Stomach (tissue), 8 donors: ENCODE measurements at regions not wholly inside any gene's neighbourhood (a gene's known extent, or its start where the extent isn't known, plus 50 kb on each side); places are given as distances from the start of the nearest gene placed in this dataset.

ENCODE experiments used
- DNase-seq, 2 donors: peaks; one replicate each; pipeline versions ENCODE4 v3.0.0 to v3.0.0-alpha.2; 2013 to 2019
- H3K27ac ChIP-seq, 5 donors: fragments of 200-600 bp in 4 of 5; sonication (generic) in 4 of 5; one replicate each; pipeline ENCODE4 v1.5.1; 2013 to 2019; ENCODE audit warnings: mild to moderate bottlenecking in 1 of 5, moderate library complexity in 1 of 5
- H3K27me3 ChIP-seq, 3 donors: fragments of 200-600 bp; sonication (generic); one replicate each; pipeline ENCODE4 v1.5.1; 2017 to 2019; ENCODE audit warnings: mixed run types in 1 of 3
- H3K36me3 ChIP-seq, 4 donors: fragments of 200-600 bp; sonication (generic); 1 replicate in 3 of 4; 2 replicates in 1 of 4; pipeline ENCODE4 v1.5.1; 2016 to 2019
- H3K4me1 ChIP-seq, 4 donors: fragments of 200-600 bp; sonication (generic); one replicate each; pipeline ENCODE4 v1.5.1; 2016 to 2019
- H3K4me3 ChIP-seq, 4 donors: fragments of 200-600 bp; sonication (generic) in 3 of 4; one replicate each; pipeline ENCODE4 v1.5.1; 2016 to 2019; ENCODE audit warnings: mild to moderate bottlenecking in 1 of 4
- H3K9me3 ChIP-seq, 4 donors: fragments of 200-600 bp; sonication (generic); one replicate each; pipeline ENCODE4 v1.5.1; 2016 to 2019
- CTCF ChIP-seq, 7 experiments: fragments of 450-650 bp in 4 of 7; fragments of 200-600 bp in 3 of 7; sonication (generic) in 3 of 7; IDR thresholded peaks; one replicate each; pipeline ENCODE4 v1.5.1; 2016 to 2019; ENCODE audit warnings: antibody characterized with exemption in 7 of 7, control low read depth in 2 of 7, mild to moderate bottlenecking in 1 of 7
- EP300 ChIP-seq: sonication (generic); formaldehyde crosslinking; IDR thresholded peaks from one replicate; pipeline ENCODE4 v1.6.1; 2017; ENCODE audit warnings: antibody characterized with exemption
- POLR2A ChIP-seq, 4 donors: fragments of 450-650 bp; IDR thresholded peaks; one replicate each; pipeline ENCODE4 v1.6.1; 2016; ENCODE audit warnings: antibody characterized with exemption in 4 of 4, control low read depth in 2 of 4, mild to moderate bottlenecking in 1 of 4, moderate library complexity in 1 of 4
- POLR2AphosphoS5 ChIP-seq, 3 donors: sonication (generic); formaldehyde crosslinking; IDR thresholded peaks; one replicate each; pipeline ENCODE4 v1.6.1; 2016; ENCODE audit warnings: antibody characterized with exemption in 3 of 3
- WGBS, 5 donors: extraction: QIAGEN DNeasy Blood & Tissue Kit in 3 of 5; methylation state at CpG; one replicate each; pipeline versions ENCODE4 v1.1.5 to v1.1.7; 2013 to 2018; 5-methylcytosine and 5-hydroxymethylcytosine counted together
- intact Hi-C: fragments of 100-400 bp; cut with DNase I; formaldehyde crosslinking; loops from one replicate; pipeline ENCODE4 v1.15.1; 2023; ENCODE audit warnings: low total_unique reads
- donor health status: healthy with polysubstance abuse.
- donor health status: Bipolar disorder and iron deficiency.
- donor health status: healthy.

- Histone ChIP-seq H3K36me3 (no peaks in the 10 kb centered on the region), H3K9me3 (no peaks in the 10 kb centered on the region), H3K4me3 (no peak overlapping the region), H3K27me3 (no peaks in the 10 kb centered on the region), H3K4me1 (no peaks in the 10 kb centered on the region), H3K27ac (no peak overlapping the region)
- 74 to 84% (median 77%) methylated on average over 11 of the region's 11 CpGs for WGBS, 5 donors
- intact Hi-C loops: no loop called here
- DNase-seq: no peak
- TF ChIP-seq POLR2AphosphoS5 (IDR thresholded peaks at IDR 0.05) (no peak), EP300 (no peak), CTCF (IDR thresholded peaks at IDR 0.05) (no peak), POLR2A (IDR thresholded peaks at IDR 0.05) (no peak)
Measured at GRCh38 chr5:167248257-167248656, 1043.2 kb upstream of the WWC1 start.

DNA sequence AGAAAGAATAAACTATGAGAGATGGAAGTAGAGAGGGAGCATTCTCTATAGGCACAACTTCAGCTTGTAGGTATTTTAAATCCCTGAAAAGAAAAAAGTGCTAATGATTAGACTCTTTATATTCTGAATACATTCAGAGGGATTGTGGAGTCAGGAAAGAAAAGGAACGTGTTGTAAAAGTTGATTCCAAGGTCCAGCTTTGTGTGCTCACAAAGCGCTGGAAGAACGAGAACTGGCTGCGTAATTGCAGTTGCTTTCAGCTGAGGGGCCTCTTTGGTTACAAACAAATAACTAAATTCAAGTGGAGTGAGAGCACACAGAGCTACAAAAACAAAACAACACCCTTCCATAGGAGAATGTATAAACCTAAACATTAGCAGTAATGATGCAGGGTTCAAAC is 1040.4 kb upstream of the WWC1 start:
- TF ChIP-seq CTCF (IDR thresholded peaks at IDR 0.05): no peak
- TF ChIP-seq EP300: no peak
- TF ChIP-seq POLR2A (IDR thresholded peaks at IDR 0.05): no peak
- TF ChIP-seq POLR2AphosphoS5 (IDR thresholded peaks at IDR 0.05): no peak
- DNase-seq: no peak
- Histone ChIP-seq H3K27ac (no peak overlapping the region), H3K36me3 (no peaks in the 10 kb centered on the region), H3K4me3 (no peak overlapping the region), H3K4me1 (no peaks in the 10 kb centered on the region), H3K27me3 (no peaks in the 10 kb centered on the region), H3K9me3 (no peaks in the 10 kb centered on the region)
- 46 to 71% (median 68%) methylated on average over 4 of the region's 4 CpGs for WGBS, 5 donors
- intact Hi-C loops: no loop called here

DNA sequence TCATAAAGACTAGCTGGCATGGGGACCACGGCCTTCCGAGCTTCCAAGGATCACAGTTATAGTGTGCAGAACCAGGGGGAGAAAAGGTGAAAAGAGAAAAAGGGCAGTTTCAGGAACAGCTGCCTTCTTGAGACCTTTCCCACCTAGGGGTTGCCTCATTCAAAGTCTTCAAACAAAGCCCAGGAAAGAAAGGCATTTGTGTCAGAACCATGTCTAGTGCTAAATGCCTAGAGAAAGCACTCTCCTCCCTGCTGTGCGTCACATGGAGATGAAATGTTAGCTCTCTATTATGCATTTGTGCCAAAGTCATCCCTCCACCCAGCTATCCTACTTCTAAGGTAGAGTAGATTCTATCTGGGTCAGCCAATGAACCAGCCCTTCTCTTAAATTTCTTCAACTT is 1037.3 kb upstream of the WWC1 start:
- intact Hi-C loops: no loop called here
- Histone ChIP-seq H3K27me3 (no peaks in the 10 kb centered on the region), H3K36me3 (no peaks in the 10 kb centered on the region), H3K27ac (no peak overlapping the region), H3K4me1 (no peaks in the 10 kb centered on the region), H3K9me3 (no peaks in the 10 kb centered on the region), H3K4me3 (no peak overlapping the region)
- no peak for TF ChIP-seq EP300
- no peak for DNase-seq
- 72 to 87% (median 84%) methylated on average over 3 of the region's 3 CpGs for WGBS, 5 donors

DNA sequence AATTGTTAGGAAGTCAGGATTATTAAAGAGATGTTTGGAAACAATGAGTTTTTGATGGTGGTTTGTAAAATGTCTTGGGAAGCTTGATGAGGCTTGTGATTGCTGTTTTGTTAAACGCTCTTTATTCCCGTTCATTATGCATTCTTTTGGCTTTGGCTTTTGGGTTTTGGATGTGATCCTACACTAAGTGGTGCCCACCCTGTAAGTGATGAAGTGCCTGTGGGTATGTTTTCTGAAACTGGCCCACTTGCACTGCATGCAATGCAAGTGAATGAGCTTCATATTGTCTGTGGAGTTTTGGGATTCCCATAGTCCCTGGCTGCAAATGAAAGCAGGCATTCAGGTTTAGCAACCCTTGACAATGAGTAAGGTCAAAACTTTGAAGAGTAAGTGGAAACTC is 1035.5 kb upstream of the WWC1 start:
- TF ChIP-seq EP300: no peak
- TF ChIP-seq CTCF (IDR thresholded peaks at IDR 0.05): no peak
- TF ChIP-seq POLR2AphosphoS5 (IDR thresholded peaks at IDR 0.05): no peak
- TF ChIP-seq POLR2A (IDR thresholded peaks at IDR 0.05): no peak

DNA sequence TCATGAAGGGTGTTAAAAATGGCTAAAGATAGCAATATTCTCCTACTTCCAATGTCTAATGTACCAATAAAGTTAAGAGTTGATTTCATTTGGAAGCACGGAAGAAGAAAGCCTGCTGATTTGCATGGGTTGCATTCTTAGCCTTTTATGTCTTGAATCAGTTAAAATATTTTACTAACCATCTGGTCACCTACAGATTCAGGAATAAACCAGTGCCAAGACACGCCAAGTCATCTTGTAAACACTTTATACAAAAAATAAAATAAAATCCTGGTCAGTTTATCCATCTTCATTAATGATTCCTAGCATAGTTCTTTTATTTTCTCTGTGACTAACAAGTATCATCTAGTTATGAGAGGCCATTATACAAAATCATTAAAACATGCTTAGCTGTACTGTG is 1031.6 kb upstream of the WWC1 start:
- Histone ChIP-seq H3K9me3 (no peaks in the 10 kb centered on the region), H3K36me3 (no peaks in the 10 kb centered on the region), H3K4me1 (no peaks in the 10 kb centered on the region), H3K27ac (no peak overlapping the region), H3K27me3 (no peaks in the 10 kb centered on the region), H3K4me3 (no peak overlapping the region)
- no peak for DNase-seq
- TF ChIP-seq POLR2A (IDR thresholded peaks at IDR 0.05): no peak
- no peak for TF ChIP-seq CTCF (IDR thresholded peaks at IDR 0.05)
- no peak for TF ChIP-seq POLR2AphosphoS5 (IDR thresholded peaks at IDR 0.05)
- no peak for TF ChIP-seq EP300
- intact Hi-C loops: no loop called here
- WGBS, 5 donors: 55 to 70% (median 64%) methylated on average over 2 of the region's 2 CpGs

More for the DNA sequence above, 1035.5 kb upstream of the WWC1 start:
- 75 to 89% (median 83%) methylated on average over 2 of the region's 2 CpGs for WGBS, 5 donors
- Histone ChIP-seq H3K27me3 (no peaks in the 10 kb centered on the region), H3K36me3 (no peaks in the 10 kb centered on the region), H3K27ac (no peak overlapping the region), H3K9me3 (no peaks in the 10 kb centered on the region), H3K4me1 (no peaks in the 10 kb centered on the region), H3K4me3 (no peak overlapping the region)
- intact Hi-C loops: no loop called here
- DNase-seq: no peak
